ENCODE measurements at regions not wholly inside any gene's neighbourhood (a gene's known extent, or its start where the extent isn't known, plus 50 kb on each side); places are given as distances from the start of the nearest gene placed in this dataset.

DNA sequence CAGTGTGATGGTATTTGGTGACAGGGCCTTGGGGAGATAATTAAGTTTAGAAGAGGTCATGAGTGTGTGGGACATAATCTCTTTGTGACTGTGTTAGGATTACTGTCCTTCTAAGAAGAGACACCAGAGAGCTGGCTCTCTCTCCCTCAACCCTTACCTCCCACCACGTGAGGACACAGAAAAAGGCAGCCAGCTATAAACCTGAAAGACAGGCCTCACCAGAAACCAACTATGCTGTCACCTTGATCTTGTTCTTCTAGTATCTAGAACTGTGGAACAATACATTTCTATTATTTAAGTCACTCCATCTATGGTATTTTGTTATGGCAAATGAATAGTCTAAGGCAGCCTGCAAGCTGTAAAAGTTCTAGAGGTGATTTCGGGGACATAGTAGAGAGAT lies 203.7 kb downstream of the OTOR start:
- no peak for DNase-seq

DNA sequence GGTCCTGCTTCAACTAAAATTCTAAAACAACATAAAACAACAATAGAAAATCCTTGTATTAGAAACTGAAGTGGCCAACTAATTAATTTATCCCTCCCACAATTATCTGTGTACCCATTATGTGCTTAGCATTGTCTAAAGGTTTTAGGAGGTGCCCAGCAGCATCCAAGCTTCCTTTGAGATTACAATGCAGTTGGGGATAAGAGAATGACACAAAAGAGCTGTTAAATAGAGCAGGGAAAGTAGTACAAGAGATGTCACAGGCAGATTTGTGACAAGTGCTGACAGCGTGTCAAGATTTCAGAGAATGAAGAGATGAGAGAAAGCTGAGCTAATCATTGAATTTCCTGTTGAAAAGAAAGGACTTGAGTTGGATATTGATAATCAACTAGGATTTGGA lies 204.8 kb downstream of the OTOR start:
- no peak for DNase-seq

DNA sequence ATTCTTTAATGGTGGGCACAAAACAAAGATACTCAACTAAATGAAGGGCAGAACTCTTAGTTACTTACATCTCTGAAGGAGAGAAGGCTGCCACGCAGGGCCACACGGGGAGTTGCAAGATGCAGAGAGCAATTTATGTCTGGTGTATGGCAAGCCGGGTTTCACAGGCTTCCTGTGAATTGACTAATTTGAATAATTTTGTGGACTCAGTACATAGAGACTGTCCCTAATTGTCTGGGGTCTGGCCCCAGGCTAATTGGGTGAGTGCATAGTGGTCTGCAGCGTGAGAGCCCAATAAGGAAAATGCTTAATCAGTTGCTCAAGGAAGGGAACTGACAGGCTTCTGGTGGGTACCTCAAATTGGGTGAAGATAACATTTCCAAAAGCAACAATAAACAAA lies 205.7 kb downstream of the OTOR start:
- no peak for DNase-seq

DNA sequence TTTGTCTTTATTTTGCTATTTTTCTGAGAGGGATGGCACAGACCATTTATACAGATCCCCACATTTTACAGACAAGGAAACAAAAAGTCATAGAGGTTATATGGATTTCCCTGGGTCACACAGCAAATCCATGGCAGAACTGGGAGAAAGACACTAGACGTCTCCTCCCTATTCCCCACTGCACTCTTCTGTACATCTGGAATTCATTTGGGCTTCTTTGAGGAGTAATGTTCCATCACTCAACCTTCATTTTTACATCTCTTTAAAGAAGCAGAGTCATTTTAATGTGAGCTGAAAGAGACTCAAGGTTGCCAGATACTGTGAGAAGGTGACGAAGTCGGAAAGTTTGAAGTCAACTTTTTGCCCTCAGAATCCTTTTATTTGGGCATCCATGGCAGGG lies 207.3 kb downstream of the OTOR start:
- no peak for DNase-seq

DNA sequence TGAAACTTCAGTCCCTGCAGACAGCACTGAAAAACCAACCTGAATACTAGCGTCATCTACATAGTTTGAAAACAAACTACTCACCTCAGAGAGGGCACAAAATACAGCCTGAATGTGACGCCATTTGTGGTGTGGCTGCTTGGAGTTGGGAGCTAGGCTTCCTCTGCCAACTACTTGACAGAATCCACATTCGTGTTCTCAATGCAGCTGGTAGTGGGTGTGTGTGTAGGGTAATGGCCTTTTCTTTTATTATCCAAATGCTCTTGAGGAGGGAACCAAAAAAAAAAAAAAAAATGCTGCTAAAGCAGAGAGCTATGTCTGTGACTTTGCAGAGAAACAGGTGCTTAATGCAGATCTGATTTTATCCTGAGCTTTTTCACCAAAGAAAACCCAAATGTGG lies 207.8 kb downstream of the OTOR start:
- no peak for DNase-seq

- DNase-seq: no peak
Observed at GRCh38 chr20:16965401-16965800, 217.2 kb downstream of the OTOR start.

- no peak for DNase-seq
Observed at GRCh38 chr20:16966276-16966880, 218.2 kb downstream of the OTOR start.

GRCh38 chr20:16968099-16968498 lies 219.9 kb downstream of the OTOR start:
- no peak for DNase-seq

DNA sequence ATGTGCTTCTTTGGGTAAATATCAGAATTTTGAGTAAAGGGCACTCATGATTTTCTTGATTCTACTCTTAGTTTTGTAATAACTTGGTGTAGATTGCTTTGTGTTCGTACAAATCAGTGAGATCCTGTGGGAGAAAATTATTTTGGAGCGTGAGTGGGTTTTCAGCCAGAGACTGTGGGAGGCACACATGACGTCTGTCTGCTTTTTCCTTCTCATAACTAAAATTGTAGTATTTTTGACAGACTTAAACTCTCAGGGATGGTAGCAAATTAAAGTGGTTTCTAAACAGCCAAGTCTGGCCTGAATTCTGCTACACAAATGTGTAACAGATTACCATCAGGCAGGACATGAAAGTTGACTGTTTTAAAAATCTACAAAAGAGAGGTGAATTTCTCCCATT lies 222.6 kb downstream of the OTOR start:
- DNase-seq: no peak

DNA sequence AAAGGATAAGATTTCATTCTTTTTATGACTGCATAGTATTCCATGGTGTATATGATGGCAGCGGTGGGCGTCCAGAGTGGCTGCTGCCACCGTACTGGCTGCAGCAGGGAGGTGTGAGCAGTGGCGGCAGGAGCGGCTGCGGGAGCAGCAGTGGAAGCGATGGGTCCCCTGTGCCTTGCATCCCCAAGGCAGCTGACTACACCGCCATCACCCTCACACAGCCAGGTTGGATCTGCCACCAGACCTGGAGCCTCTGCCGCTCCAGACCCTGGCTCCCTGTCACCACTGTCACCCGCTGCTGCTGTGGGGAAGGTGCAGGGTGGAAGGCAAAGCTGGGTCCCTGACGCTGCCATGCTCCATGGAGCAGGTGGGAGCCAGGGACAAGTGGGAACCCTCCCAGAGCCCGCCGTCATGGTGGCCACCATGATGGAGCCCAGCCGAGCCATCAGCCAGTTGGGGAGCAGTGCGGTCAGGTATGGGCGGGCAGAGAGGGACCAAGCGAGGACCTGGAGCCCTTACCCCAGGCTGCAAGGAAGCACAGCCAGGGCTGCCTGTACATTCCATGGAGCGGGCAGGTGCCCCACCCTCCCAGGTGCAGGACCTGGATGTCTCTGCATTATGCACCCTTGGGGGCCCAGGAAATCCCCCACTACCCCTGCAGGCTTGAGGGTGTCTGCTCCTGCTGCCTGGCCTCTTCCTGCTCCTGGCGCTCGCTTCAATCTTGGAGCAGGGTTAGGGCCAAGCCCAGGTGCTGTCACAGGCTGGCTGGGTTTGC lies 226.1 kb downstream of the OTOR start:
- DNase-seq: no peak

- no peak for DNase-seq
Observed at GRCh38 chr20:16974855-16975162, 226.7 kb downstream of the OTOR start.

DNA sequence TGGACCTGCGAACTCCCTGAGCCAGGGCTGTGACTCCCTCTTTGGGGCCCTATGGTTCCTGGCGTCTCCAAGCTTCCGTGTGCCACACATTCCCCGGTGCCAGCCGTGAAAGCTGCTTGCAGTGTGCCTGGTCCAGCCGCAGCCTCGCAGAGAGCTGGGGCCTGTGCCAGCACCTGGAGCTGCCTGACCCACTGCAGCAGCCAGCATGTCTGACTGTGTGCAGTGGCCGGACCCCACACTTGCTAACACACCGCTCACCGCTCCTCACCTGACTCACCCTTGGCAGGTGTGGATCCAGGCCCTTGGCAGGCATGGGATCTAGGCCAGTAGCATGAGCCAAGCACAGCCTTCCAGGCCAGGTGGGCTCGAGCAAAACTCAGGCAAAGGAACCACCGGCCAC lies 227.5 kb downstream of the OTOR start:
- no peak for DNase-seq

- DNase-seq: no peak
Observed at GRCh38 chr20:16978497-16978896, 230.3 kb downstream of the OTOR start.

DNA sequence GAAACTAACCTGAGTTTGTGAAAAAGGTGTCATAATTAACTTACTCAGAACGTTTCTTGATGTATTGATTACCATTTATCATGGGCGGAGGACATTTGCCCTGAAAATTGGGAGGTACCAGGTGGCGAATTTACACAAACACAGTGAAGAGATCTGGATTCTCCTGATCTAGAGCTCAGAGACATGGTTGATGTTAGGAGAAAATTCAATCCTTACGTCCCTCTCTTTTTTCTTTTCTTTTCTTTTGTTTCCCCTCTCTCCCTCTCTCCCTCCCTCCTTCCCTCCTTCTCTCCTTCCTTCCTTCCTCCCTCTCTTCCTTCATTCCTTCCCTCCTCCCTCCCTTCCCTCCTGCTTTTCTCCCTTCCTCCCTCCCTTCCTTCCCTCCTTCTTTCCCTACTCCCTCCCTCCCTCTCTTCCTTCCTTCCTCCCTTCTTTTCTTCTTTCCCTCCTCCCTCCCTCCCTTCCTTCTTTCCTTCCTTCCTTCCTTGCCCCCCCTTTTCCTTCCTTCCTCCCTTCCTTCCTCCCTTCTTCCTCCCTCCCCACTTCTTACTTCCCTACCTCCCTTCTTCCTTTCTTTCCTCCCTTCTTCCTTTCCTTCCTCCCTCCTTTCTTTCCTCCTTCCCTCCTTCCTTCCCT lies 234.1 kb downstream of the OTOR start:
- DNase-seq: no peak

DNA sequence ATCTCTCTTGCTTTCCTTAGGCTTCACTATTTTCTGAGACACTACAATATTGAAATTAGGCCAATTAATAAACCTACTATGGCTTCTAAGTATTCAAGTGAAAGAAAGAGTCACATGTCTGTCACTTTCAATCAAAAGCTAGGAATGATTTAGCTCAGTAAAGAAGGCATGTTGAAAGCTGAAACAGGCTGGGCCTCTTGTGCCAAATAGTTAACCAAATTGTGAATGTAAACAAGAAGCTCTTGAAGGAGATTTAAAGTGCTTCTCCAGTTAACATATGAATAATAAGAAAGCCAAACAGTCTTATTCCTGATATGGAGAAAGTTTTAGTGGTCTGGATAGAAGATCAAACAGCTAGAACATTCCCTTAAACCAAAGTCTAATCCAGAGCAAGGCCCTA lies 236.3 kb downstream of the OTOR start:
- no peak for DNase-seq

- no peak for DNase-seq
Observed at GRCh38 chr20:17003170-17003870, 223.5 kb upstream of the PCSK2 start.

GRCh38 chr20:17010181-17010580 lies 216.7 kb upstream of the PCSK2 start:
- DNase-seq: no peak

DNA sequence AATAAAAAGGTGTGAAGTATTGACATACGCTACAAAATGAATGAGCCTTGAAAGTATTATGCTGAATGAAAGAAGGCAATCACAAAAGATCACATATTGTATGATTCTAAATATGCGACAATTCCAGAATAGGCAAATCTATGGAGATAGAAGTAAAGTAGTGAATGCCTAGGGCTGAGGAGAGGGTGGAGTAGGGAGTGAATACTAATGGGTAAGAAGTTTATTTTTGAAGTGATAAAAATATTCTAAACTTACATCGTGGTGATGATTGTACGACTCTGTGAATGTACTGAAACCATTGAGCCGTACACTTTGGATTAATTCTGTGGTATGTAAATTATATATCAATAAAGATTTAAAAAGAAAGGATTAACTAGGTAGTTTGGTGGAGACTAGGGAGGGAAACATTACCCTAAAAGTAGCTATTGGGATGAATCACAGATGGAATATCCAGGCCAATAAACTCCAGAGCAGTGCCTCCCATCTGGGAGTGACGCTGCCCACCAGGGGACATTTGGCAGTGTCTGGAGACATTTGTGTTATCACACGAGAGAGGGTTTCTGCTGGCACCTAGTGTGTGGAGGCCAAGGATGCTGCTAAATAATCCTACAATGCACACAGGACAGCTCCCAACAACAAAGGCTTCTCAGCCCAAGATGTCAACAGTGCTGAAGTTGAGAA lies 214.2 kb upstream of the PCSK2 start:
- DNase-seq: no peak

DNA sequence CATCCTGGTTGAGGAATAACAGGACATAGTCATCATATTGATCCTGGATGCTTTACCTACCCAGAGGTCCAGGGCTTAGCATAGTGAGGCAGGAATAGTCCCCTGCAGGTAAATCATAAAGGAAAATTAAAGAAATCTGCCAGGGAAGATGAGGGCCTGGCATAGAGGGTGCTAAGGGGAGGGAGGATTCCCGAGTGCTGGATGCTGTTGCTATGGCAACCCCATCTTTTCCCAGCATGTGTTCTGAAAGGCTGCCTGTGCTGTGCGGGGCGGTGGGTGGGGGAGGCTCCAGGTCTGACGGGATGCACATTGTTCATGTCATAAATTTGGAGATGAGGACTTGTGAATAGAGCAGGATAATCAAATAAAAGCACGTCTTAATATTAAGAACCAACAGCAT lies 212.6 kb upstream of the PCSK2 start:
- DNase-seq: no peak

DNA sequence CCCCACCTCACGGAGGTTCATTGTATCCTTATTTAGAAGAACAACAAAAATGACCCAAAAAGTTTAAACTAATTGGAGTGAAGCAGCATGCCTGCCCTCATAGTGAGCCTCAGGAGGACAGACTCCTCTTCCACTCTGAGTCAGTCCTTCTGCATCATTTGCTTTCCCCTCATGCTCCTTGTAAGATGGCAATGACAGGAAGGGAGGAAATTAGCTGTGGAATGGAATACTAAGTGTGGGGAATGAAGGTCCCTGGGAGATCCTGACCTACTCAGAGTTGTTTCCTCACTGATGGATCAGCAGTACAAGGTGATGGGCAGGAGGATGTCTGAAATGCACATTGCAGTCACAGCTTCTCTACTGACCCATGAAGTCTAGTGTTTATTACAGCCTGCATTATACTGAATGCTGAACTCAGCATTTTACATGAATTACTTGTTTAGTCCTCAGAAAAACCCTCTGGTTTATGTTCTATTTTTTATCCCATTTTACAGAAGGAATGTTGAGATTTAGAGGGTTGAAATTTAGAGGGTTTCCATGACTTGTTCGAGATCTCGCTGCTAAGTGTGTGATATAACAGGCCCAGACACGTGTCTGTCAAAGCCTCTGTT lies 212.0 kb upstream of the PCSK2 start:
- DNase-seq: no peak

DNA sequence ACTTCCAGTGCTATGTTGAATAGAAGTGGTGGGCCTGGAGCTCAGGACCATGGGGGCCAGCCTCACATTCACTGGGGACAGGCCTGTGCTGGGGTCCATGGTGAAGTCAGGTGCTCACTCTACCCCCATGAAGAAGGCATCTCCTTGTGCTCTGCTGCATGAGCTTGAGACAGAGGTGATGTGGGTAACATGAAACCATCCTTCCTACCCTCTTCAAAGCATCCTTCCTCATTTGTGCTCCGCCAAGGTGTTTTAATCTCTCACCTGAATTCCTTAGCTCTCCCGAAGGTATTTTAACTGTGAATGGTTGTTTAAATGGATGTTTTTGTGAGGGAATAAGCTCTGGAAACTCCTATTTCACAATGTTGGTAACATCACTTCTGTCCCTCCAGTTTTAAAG lies 209.6 kb upstream of the PCSK2 start:
- no peak for DNase-seq

GRCh38 chr20:17021481-17021880 lies 205.4 kb upstream of the PCSK2 start:
- DNase-seq: no peak

DNA sequence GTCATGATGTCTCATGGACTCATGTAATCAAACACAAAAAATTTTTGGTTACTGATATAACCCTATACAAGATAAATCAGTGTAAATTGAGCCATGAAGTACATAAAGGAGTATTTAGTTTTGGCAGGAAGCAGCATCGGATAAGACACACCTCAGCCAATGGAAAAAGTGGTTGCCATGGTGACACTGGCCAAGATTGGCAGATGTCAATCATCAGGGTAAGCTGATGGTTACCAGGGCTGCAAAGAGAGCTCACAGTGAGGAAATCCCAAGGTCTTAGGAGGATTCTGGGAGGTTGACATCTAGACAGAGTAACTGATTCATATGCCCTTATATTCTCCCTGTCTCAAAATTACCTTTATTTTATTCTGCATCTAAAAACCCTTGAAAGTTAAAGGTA lies 203.8 kb upstream of the PCSK2 start:
- DNase-seq: no peak

All from activated CD8-positive, alpha-beta memory T cell treated with anti-CD3 and anti-CD28 coated beads for 24 hours (primary cell).